ENCODE measurements at regions not wholly inside any gene's neighbourhood (a gene's known extent, or its start where the extent isn't known, plus 50 kb on each side); places are given as distances from the start of the nearest gene placed in this dataset.

GRCh38 chr20:48186447-48186846 is 401.2 kb upstream of the SULF2 start:
- DNase-seq (ENCODE audit: low read depth): peak; percentile 38

DNA sequence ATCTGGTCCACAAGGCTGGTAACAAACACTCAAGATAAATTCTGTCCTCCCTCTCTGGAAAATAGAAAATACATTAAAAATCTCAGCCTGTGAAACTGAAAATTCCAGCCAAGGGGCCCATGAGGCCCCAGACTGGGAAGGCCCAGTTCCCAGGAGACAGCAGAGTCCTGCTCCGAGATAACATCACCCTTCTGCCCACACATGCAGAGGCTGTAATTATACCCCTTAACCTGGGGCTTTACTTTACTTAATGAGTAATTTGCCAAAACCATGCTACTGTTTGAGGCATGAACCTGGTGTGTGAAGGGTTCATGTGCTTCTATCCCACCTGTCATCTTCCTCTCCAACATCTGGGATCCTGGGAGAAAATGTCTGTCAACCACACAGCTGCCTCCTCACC is 398.9 kb upstream of the SULF2 start:
- DNase-seq (ENCODE audit: low read depth): no peak

GRCh38 chr20:48181261-48181935 is 396.1 kb upstream of the SULF2 start:
- no peak for DNase-seq (ENCODE audit: low read depth)

DNA sequence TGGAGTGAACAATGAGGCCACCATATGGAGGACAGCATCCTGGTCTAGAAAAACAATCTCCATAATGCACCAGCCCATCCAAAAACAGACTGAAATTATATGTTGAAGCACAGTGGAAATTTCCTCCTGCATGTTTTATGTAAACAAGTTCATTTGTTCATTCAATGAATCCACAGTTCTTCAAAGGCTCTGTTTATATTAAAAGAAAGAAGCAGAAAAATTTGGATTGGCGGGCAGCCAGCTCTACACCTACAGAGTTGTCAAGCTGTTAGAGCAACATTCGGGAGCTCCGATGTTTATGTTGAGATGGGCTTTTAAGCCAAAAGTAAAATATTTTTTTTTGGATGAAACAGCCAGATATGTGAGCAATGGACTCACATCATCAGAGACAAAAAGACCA is 395.3 kb upstream of the SULF2 start:
- no peak for DNase-seq (ENCODE audit: low read depth)

DNA sequence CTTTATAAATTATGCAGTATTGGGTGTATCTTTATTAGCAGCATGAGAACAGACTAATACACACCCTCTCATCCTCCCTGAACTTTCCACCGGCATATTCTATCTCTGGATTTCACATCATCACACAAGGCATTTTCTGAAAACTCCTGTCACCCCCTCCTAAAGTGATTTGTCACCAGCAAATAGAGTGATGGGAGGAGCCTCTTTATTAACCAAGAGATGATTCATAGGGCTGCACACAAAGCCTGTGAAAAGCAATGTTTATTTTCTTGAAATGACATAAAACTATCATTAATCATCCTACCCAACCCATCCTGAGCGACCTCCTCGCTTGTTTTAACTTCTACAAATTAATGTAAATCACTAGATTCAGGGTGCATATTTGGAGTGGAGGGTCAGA is 394.7 kb upstream of the SULF2 start:
- peak; percentile 22 for DNase-seq (ENCODE audit: low read depth)

GRCh38 chr20:48178633-48179032 is 393.4 kb upstream of the SULF2 start:
- no peak for DNase-seq (ENCODE audit: low read depth)

DNA sequence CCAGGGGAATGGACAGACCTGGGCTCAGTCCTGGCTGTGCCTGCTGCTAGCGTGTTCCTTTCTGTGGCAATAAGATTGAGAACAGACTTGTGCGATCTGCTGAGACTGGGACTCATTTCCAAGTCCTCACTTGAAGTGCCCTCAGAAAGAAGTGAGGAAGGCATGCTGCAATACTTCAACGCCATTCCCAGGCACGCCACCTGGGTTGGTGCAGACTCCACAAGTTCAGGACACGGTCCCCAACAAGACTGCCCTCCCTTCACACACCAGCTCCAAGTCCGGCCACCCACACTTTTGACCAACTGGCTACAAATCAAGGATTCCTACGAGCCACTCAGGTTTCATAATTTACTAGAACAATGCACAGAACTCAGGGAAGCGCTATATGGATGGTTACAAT is 391.8 kb upstream of the SULF2 start:
- no peak for DNase-seq (ENCODE audit: low read depth)

DNA sequence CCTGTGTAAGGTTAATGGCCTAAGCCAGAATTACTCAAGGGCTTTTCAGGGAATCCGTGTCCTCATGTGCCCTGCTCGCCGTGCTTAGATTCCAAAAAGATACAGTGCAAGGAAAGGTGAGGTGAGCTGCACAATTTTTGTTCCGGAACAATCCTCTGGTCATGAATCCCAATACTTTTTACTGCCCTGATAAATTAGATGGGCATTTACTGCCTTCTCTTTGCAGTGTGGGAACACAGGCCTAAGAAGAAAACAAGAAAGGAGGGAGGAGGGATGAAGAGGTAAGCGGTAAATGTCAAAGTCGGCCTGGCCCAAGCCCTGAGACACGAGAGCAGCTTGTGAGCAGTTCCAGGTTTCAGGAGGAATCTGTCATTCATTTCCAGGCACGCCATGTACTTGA is 390.9 kb upstream of the SULF2 start:
- DNase-seq (ENCODE audit: low read depth): no peak

DNA sequence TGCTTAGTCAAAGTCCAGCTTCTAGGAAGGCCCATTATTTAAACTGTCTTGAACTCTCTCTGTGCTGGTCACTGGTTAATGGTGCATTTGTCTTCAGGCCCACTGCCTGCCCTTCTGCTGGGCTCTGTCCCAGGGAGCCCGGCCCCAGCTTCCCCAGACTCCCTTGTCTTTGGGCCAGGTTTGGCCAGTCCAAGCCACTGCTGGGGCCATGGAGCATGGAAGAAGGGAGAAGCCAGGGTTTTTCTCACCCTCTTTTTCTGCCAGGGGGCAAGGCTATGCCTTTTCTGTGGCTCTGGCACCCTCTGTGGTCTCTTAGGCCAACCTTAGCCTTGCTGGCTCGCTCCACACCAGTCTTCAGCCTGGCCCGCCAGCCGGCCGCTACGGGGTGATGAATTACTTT is 390.0 kb upstream of the SULF2 start:
- DNase-seq (ENCODE audit: low read depth): no peak

DNA sequence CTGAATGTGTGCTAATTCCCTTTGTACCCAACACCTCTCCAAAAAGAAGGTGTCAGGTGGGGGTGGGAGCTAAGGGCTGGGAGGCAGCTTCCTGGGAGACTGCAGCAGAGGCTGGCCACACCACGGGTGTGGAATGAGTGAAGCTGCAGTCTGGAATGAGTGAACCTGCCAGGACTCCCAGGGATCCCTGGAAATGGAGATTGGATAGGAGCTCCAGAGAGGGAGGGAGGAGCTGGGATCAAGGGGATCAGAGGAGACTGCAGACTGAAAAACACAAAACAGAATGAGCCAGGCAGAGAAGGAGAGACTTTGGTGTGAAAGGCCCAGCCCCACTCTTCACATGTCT is 387.0 kb upstream of the SULF2 start:
- DNase-seq (ENCODE audit: low read depth): no peak

GRCh38 chr20:48171626-48172356 is 386.5 kb upstream of the SULF2 start:
- DNase-seq (ENCODE audit: low read depth): no peak

GRCh38 chr20:48171071-48171470 is 385.8 kb upstream of the SULF2 start:
- no peak for DNase-seq (ENCODE audit: low read depth)

GRCh38 chr20:48170625-48171024 is 385.3 kb upstream of the SULF2 start:
- no peak for DNase-seq (ENCODE audit: low read depth)

DNA sequence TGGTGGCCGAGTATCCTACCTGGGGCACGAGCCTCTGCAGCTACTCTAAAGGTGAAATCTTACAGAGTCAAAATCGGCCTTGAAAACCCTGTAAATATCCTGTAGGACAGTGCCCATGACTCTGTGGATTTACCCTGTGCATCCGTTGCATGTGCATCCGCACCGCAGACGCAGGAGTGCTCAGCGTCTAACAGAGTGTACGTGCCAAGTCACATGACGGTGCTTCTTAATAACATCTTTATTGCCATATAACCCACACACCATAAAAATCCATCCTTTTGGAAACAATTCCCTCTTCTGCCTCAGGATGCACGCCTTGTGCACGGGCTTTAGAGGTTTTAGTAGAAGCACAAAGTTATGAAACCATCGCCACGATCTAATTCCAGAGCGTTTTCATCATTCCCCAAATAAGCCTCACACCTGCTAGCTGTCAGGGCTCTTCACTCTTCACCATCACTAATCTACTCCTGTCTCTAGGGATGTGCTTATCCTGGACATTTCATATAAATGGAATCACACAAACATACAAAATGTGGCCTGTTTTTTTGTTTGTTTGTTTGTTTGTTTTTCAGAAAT is 384.5 kb upstream of the SULF2 start:
- no peak for DNase-seq (ENCODE audit: low read depth)

- no peak for DNase-seq (ENCODE audit: low read depth)
These were observed 381.0 kb upstream of the SULF2 start for GRCh38 chr20:48166082-48166835.

DNA sequence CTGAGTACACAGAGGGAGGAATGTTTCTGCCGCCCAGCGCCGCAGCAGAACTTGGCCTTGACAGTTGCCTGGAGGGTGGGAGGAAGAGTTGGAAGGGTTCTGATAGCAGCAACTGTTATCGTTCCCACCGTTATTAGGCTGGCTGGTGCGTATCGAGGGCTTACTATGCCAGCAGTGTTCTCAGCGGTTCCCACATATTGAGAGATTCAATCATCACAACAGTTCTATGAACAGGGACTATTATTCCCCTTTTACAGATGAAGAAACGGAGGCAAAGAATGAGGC is 380.1 kb upstream of the SULF2 start:
- no peak for DNase-seq (ENCODE audit: low read depth)

DNA sequence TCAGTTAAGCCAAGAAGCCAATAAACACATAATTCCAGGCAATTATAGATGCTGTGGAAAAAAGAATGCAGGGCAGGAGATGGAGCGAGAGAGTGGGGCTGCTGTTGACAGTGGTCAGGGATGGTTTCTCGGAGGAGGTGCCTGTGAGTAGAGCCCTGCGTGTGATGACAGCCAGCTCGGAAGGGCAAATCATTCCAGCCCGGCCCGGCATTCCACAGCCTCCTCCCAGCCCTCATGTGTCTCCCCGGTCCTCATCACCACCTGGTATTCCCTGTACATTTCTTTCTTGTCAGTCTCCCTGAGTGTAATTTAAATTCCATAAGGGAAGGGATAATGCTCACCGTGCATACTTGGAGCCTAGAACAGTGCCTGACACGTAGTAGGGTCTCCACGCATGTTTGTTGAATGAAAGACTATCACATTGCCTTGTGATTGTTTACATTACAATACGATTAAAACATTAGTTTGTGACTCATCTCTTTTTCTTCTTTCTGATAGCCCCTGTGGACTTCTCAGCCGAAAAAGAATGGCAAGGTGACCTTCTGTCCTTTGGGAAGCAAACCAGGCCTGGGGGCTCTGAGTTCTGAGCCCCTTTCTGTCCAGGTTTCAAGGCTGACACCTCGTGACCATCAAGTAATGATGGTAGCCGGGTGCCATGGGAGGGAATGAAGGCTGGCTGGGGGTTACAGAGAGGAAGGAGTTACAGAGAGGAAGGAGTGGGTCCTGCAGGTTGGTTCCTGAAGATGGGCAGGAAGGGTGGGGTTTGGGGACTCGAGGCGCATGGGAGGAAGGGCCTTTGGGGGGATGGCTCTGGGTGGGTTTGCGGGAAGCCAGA is 379.5 kb upstream of the SULF2 start:
- DNase-seq (ENCODE audit: low read depth): no peak

DNA sequence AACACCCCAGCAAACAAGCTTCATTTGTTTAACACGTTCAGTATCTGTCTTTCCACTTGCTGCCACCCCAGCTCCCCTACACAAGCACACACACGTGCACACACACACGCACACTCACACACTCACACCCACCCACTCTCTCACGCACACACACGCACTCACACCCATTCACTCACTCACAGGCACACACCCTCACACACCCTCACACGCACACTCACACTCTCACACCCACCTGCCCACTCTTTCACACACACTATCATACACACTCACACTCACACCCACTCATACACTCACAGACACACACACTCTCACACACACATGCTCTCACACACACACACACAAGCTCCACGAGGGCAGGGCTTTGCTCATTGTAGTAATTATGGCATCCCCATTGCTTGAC is 378.8 kb upstream of the SULF2 start:
- DNase-seq (ENCODE audit: low read depth): no peak

DNA sequence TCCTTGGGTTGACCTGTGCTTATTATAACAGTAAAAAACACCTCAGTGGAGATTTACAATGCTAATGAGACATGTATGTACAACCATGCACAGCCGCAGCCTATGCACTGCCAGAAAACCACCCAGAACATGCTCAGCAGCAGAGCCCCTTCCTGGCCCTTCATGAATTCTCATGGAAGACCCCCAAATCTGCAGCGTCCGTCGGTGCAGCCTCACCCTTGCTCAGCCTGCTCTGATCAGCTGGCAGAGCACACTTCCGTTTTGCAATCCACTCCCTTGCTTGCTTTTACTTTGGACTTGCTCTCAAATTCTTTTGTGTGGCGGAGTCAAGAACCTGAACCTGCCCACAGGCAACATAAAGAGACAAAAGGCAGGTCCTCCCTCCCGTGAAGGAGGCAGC is 378.2 kb upstream of the SULF2 start:
- DNase-seq (ENCODE audit: low read depth): no peak

- DNase-seq (ENCODE audit: low read depth): no peak
These were observed 377.3 kb upstream of the SULF2 start for GRCh38 chr20:48162621-48163020.

DNA sequence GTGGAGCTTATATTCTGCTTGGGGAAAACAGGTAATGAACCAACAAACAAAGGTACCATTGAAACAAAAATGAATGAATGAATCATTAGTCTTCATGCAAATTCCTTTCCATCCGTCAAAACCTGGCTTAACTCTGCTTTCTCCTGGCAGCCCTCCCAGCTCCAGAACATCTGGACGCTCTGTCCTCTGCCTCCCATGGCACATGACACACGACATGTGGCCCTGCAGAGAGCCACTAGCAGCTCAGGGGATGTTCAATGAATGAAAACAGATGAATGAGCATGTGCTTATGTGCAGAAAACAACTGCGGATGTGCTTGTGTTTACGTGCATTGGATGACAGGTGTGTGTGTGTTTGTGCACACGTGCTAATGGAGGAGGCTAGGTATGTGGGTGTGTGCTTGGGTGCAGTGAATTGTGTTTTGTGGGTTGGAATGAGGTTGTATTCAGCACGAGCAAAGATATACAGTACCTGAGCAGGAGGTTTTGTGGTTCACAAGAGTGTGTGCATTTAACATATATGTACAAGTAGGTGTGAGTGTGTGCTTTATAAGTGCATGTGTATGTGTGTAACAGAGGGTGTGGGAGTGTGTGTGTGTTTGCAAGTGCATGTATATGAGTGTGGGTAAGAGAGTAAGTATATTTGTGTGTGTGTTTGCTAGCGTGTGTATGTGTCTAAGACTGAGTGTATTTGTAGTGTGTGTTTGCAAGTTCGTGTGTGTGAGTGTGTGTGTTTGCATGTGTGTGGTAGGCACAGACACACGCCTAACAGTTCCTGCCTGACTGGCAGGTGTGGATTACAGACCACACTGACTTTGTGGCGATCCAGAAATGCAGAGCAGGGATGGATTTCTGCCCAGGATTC is 374.1 kb upstream of the SULF2 start:
- no peak for DNase-seq (ENCODE audit: low read depth)
